ENCODE measurements at regions not wholly inside any gene's neighbourhood (a gene's known extent, or its start where the extent isn't known, plus 50 kb on each side); places are given as distances from the start of the nearest gene placed in this dataset.

- no peak for DNase-seq (ENCODE audit: low spot score)
Measured at GRCh38 chr13:70634893-70635292, 526.6 kb upstream of the KLHL1 start.

GRCh38 chr13:70630247-70630646 lies 522.0 kb upstream of the KLHL1 start:
- no peak for DNase-seq (ENCODE audit: low spot score)

GRCh38 chr13:70623239-70623638 lies 515.0 kb upstream of the KLHL1 start:
- DNase-seq (ENCODE audit: low spot score): no peak

- no peak for DNase-seq (ENCODE audit: low spot score)
Measured at GRCh38 chr13:70622796-70623195, 514.5 kb upstream of the KLHL1 start.

GRCh38 chr13:70619936-70620335 lies 511.7 kb upstream of the KLHL1 start:
- DNase-seq (ENCODE audit: low spot score): no peak

GRCh38 chr13:70616847-70617246 lies 508.6 kb upstream of the KLHL1 start:
- no peak for DNase-seq (ENCODE audit: low spot score)

- DNase-seq (ENCODE audit: low spot score): peak; percentile 13
Measured at GRCh38 chr13:70613295-70613694, 505.0 kb upstream of the KLHL1 start.

GRCh38 chr13:70612881-70613280 lies 504.6 kb upstream of the KLHL1 start:
- DNase-seq (ENCODE audit: low spot score): no peak

- DNase-seq (ENCODE audit: low spot score): peak; percentile 14
Measured at GRCh38 chr13:70604448-70604847, 496.2 kb upstream of the KLHL1 start.

GRCh38 chr13:70593716-70594115 lies 485.5 kb upstream of the KLHL1 start:
- no peak for DNase-seq (ENCODE audit: low spot score)

GRCh38 chr13:70585109-70585508 lies 476.9 kb upstream of the KLHL1 start:
- DNase-seq (ENCODE audit: low spot score): no peak

- no peak for DNase-seq (ENCODE audit: low spot score)
Measured at GRCh38 chr13:70580825-70581224, 472.6 kb upstream of the KLHL1 start.

GRCh38 chr13:70579941-70580340 lies 471.7 kb upstream of the KLHL1 start:
- DNase-seq (ENCODE audit: low spot score): no peak

GRCh38 chr13:70571221-70571620 lies 463.0 kb upstream of the KLHL1 start:
- DNase-seq (ENCODE audit: low spot score): no peak

- DNase-seq (ENCODE audit: low spot score): no peak
Measured at GRCh38 chr13:70568571-70568970, 460.3 kb upstream of the KLHL1 start.

- no peak for DNase-seq (ENCODE audit: low spot score)
Measured at GRCh38 chr13:70544706-70545105, 436.5 kb upstream of the KLHL1 start.

GRCh38 chr13:70541451-70541850 lies 433.2 kb upstream of the KLHL1 start:
- no peak for DNase-seq (ENCODE audit: low spot score)

GRCh38 chr13:70534466-70534865 lies 426.2 kb upstream of the KLHL1 start:
- no peak for DNase-seq (ENCODE audit: low spot score)

GRCh38 chr13:70529652-70530051 lies 421.4 kb upstream of the KLHL1 start:
- no peak for DNase-seq (ENCODE audit: low spot score)

- DNase-seq (ENCODE audit: low spot score): no peak
Measured at GRCh38 chr13:70527599-70527998, 419.3 kb upstream of the KLHL1 start.

- no peak for DNase-seq (ENCODE audit: low spot score)
Measured at GRCh38 chr13:70523622-70524021, 415.4 kb upstream of the KLHL1 start.

- peak; percentile 27 for DNase-seq (ENCODE audit: low spot score)
Measured at GRCh38 chr13:70520275-70521036, 412.2 kb upstream of the KLHL1 start.

- no peak for DNase-seq (ENCODE audit: low spot score)
Measured at GRCh38 chr13:70518081-70518480, 409.8 kb upstream of the KLHL1 start.

GRCh38 chr13:70516226-70516625 lies 408.0 kb upstream of the KLHL1 start:
- no peak for DNase-seq (ENCODE audit: low spot score)
